T47D (cell line): ENCODE measurements at regions not wholly inside any gene's neighbourhood (a gene's known extent, or its start where the extent isn't known, plus 50 kb on each side); places are given as distances from the start of the nearest gene placed in this dataset.

ENCODE experiments used
- DNase-seq, 2 experiments: peaks; one replicate each; pipeline versions ENCODE4 v3.0.0 to v3.0.0-alpha.2; 2011 to 2012; ENCODE audit warnings: low read depth in 1 of 2, low spot score in 1 of 2
- JUND ChIP-seq: IDR thresholded peaks from 2 replicates; pipeline ENCODE4 v1.6.1; 2012; ENCODE audit warnings: low read depth
- in situ Hi-C: cut with HindIII; loops from 2 replicates; pipeline ENCODE4 v1.10.0; 2016; ENCODE audit warnings: low sequenced_read_pairs, low pct_unique_long_range_greater_than_20kb

- DNase-seq, result no peak
- no peak for TF ChIP-seq JUND
- in situ Hi-C loops, result no loop called here
Observed at GRCh38 chr5:2381861-2382260, 369.6 kb downstream of the IRX2 start.

GRCh38 chr5:2381070-2381469, 370.4 kb downstream of the IRX2 start:
- DNase-seq, result no peak
- in situ Hi-C loops, result no loop called here
- no peak for TF ChIP-seq JUND

GRCh38 chr5:2378976-2379375, 372.5 kb downstream of the IRX2 start:
- DNase-seq, result no peak
- in situ Hi-C loops, result no loop called here
- TF ChIP-seq JUND, result no peak

- TF ChIP-seq JUND, result no peak
- no peak for DNase-seq
- in situ Hi-C loops, result no loop called here
Observed at GRCh38 chr5:2378108-2378507, 373.4 kb downstream of the IRX2 start.

GRCh38 chr5:2376486-2376885, 375.0 kb downstream of the IRX2 start:
- TF ChIP-seq JUND, result no peak
- in situ Hi-C loops, result no loop called here
- DNase-seq, result no peak

- in situ Hi-C loops, result no loop called here
- DNase-seq, result no peak
- TF ChIP-seq JUND, result no peak
Observed at GRCh38 chr5:2375757-2376250, 375.7 kb downstream of the IRX2 start.

- no peak for DNase-seq
- TF ChIP-seq JUND, result no peak
- in situ Hi-C loops, result no loop called here
Observed at GRCh38 chr5:2375291-2375690, 376.2 kb downstream of the IRX2 start.

- TF ChIP-seq JUND, result no peak
- in situ Hi-C loops, result no loop called here
- no peak for DNase-seq
Observed at GRCh38 chr5:2374703-2375102, 376.8 kb downstream of the IRX2 start.

GRCh38 chr5:2373631-2374030, 377.8 kb downstream of the IRX2 start:
- no peak for TF ChIP-seq JUND
- in situ Hi-C loops, result no loop called here
- DNase-seq, result no peak

GRCh38 chr5:2371419-2371710, 380.1 kb downstream of the IRX2 start:
- in situ Hi-C loops, result no loop called here
- TF ChIP-seq JUND, result no peak
- no peak for DNase-seq

GRCh38 chr5:2370626-2371418, 380.7 kb downstream of the IRX2 start:
- TF ChIP-seq JUND, result no peak
- in situ Hi-C loops, result no loop called here
- no peak for DNase-seq

GRCh38 chr5:2369178-2369577, 382.3 kb downstream of the IRX2 start:
- no peak for DNase-seq
- in situ Hi-C loops, result no loop called here
- TF ChIP-seq JUND, result no peak

- in situ Hi-C loops, result no loop called here
- TF ChIP-seq JUND, result no peak
- DNase-seq, result no peak
Observed at GRCh38 chr5:2366816-2367215, 384.7 kb downstream of the IRX2 start.

- in situ Hi-C loops, result no loop called here
- no peak for TF ChIP-seq JUND
- no peak for DNase-seq
Observed at GRCh38 chr5:2357309-2357708, 394.2 kb downstream of the IRX2 start.
